ENCODE measurements at regions not wholly inside any gene's neighbourhood (a gene's known extent, or its start where the extent isn't known, plus 50 kb on each side); places are given as distances from the start of the nearest gene placed in this dataset.
"Not testable (repeated sequence)": the region's sequence is repeated elsewhere in the genome, so short reads cannot be mapped to it uniquely, and the experiment has no call there.

DNA sequence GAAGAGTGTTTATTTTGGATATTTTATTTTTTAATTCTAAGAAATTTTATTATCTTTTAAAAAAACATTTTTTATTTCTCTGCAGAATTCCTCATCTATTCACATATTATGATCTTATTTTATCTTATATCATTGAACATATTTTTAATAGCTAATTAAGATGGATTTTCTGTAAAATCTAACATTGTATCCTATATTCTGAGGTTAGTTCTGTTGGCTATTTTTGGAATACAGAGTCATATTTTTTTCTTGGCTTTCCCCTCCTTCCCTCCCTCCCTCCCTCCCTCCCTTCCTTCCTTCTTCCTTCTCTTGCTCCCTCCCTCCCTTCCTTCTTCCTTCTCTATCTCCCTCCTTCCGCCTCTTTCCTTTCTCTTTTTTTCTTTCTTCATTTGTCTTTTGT, 2326.6 kb upstream of the RAG2 start:
- Histone ChIP-seq H3K36me3 (ENCODE audit: control insufficient read depth, insufficient read depth, low read length) (no peaks in the 10 kb centered on the region), H3K27me3 (replicated peaks; ENCODE audit: control insufficient read depth, insufficient read depth, low read length) (no peaks in the 10 kb centered on the region), H3K4me3 (replicated peaks; ENCODE audit: low read depth, low read length) (no peak overlapping the region)
- TF ChIP-seq, protein P1, sequence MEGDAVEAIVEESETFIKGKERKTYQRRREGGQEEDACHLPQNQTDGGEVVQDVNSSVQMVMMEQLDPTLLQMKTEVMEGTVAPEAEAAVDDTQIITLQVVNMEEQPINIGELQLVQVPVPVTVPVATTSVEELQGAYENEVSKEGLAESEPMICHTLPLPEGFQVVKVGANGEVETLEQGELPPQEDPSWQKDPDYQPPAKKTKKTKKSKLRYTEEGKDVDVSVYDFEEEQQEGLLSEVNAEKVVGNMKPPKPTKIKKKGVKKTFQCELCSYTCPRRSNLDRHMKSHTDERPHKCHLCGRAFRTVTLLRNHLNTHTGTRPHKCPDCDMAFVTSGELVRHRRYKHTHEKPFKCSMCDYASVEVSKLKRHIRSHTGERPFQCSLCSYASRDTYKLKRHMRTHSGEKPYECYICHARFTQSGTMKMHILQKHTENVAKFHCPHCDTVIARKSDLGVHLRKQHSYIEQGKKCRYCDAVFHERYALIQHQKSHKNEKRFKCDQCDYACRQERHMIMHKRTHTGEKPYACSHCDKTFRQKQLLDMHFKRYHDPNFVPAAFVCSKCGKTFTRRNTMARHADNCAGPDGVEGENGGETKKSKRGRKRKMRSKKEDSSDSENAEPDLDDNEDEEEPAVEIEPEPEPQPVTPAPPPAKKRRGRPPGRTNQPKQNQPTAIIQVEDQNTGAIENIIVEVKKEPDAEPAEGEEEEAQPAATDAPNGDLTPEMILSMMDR (IDR thresholded peaks at IDR 0.05; ENCODE audit: insufficient read depth, low read length, poor library complexity, severe bottlenecking): no peak
- no peak for DNase-seq (ENCODE audit: extremely low read depth, insufficient read length)

DNA sequence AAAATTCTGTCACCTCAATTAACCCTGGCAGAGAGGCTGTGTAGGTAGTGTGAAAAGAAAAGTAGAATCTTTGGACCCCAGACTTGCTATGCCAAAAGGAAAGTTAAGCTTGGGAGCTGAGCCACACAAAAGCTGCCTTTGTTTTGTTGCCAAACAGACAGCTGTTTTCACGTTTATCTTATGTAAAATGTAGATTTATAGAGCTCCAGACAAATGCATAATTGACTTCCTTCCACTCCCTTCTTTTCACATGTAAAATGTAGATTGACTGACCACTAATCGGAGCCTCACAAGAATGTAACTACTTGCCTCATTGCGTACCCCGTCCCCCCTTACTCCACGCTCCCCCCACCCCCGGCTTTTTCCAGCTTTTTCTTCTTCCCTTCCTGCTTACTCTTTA, 2302.2 kb upstream of the RAG2 start:
- no peaks in the 10 kb centered on the region for H3K27me3 ChIP-seq (replicated peaks; ENCODE audit: control insufficient read depth, insufficient read depth, low read length)
- no peak for DNase-seq (ENCODE audit: extremely low read depth, insufficient read length)
- no peaks in the 10 kb centered on the region for H3K36me3 ChIP-seq (ENCODE audit: control insufficient read depth, insufficient read depth, low read length)
- no peak overlapping the region for H3K4me3 ChIP-seq (replicated peaks; ENCODE audit: low read depth, low read length)
- TF ChIP-seq, protein P1 (IDR thresholded peaks at IDR 0.05; ENCODE audit: insufficient read depth, low read length, poor library complexity, severe bottlenecking): no peak

DNA sequence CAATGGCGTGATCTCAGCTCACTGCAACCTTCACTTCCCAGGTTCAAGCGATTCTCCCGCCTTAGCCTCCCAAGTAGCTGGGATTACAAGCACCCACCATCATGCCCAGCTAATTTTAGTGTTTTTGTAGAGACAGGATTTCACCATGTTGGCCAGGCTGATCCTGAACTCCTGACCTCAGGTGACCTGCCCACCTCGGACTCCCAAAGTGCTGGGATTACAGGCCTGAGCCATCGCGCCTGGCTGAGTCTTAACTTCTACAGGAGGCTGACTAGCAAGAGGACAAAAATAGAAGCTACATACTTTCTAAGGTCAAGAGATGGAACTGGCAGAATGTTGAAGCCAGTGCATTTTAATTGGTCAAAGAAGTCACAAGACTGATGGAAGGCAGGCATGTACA, 2296.2 kb upstream of the RAG2 start:
- not testable (repeated sequence) for H3K36me3 ChIP-seq (ENCODE audit: control insufficient read depth, insufficient read depth, low read length); DNase-seq (ENCODE audit: extremely low read depth, insufficient read length); H3K4me3 ChIP-seq (replicated peaks; ENCODE audit: low read depth, low read length); H3K27me3 ChIP-seq (replicated peaks; ENCODE audit: control insufficient read depth, insufficient read depth, low read length)

DNA sequence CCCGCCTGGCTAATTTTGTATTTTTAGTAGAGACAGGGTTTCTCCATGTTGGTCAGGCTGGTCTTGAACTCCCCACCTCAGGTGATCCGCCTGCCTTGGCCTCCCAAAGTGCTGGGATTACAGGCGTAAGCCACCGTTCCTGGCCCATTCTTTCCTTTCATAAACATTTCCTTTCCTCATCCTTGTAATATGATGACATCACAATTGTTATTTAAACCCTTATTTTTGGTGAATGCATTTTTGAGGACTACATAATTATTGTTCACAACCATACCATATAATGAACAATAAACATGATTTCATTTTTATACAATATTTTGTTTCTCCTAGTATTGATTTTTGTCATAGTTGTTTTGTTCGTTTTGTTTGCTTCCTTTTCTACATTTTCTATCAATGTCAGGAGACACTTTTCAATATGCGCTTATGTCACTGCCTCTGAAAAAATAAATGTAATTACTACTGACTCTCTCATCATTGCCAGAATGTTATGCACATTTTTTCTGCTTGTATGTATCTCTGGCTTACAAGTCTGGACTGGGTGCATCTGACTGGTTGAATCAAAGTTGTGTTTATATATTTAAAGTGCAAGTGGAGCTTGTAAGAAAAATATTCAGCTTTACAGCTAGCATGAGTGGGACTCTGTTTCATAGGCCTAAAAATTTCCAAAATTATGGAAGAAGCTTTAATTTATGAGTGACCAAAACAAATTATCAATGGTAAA, 2286.3 kb upstream of the RAG2 start:
- TF ChIP-seq, protein P1 (IDR thresholded peaks at IDR 0.05; ENCODE audit: insufficient read depth, low read length, poor library complexity, severe bottlenecking): no peak
- Histone ChIP-seq H3K36me3 (ENCODE audit: control insufficient read depth, insufficient read depth, low read length) (no peaks in the 10 kb centered on the region), H3K27me3 (replicated peaks; ENCODE audit: control insufficient read depth, insufficient read depth, low read length) (no peaks in the 10 kb centered on the region), H3K4me3 (replicated peaks; ENCODE audit: low read depth, low read length) (no peak overlapping the region)
- no peak for DNase-seq (ENCODE audit: extremely low read depth, insufficient read length)

DNA sequence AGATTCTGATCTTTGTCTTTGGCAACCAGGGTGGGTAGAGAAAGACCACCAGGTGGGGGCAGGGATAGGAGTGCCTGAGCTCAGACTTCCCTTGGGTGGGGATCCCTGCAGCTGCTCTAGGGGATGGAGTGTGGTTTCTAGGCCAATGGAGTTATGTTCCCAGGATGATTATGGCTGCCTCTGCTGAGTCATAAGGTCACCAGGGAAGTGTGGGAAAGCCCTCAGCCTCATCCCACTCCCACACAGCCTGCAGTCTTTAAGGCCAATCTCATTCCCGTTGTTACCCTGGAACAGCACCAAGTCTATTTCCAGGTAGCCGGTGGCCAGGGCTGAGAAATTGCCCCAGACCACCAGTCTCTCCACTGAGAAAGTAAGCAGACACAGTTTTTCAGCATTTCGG, 2269.3 kb upstream of the RAG2 start:
- Histone ChIP-seq H3K36me3 (ENCODE audit: control insufficient read depth, insufficient read depth, low read length) (no peaks in the 10 kb centered on the region), H3K27me3 (replicated peaks; ENCODE audit: control insufficient read depth, insufficient read depth, low read length) (no peaks in the 10 kb centered on the region), H3K4me3 (replicated peaks; ENCODE audit: low read depth, low read length) (no peak overlapping the region)
- no peak for DNase-seq (ENCODE audit: extremely low read depth, insufficient read length)
- TF ChIP-seq, protein P1 (IDR thresholded peaks at IDR 0.05; ENCODE audit: insufficient read depth, low read length, poor library complexity, severe bottlenecking): no peak

DNA sequence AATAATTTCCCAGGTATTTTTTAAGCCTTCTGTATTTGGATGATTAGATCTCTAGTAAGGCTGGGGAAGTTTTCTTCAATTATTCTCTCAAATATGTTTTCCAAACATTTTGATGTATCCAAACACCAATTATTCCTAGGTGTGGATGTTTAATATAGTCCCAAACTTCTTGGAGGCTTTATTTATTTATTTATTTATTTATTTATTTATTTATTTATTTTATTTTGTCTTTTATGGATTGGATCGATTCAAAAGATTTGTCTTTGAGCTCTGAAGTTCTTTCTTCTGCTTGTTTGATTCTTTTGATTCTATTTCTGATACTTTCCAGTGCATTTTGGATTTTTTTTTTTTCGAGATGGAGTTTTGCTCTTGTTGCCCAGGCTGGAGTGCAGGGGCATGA, 2267.9 kb upstream of the RAG2 start:
- DNase-seq (ENCODE audit: extremely low read depth, insufficient read length): no peak
- Histone ChIP-seq H3K4me3 (replicated peaks; ENCODE audit: low read depth, low read length) (no peak overlapping the region), H3K36me3 (ENCODE audit: control insufficient read depth, insufficient read depth, low read length) (no peaks in the 10 kb centered on the region), H3K27me3 (replicated peaks; ENCODE audit: control insufficient read depth, insufficient read depth, low read length) (no peaks in the 10 kb centered on the region)
- TF ChIP-seq, protein P1 (IDR thresholded peaks at IDR 0.05; ENCODE audit: insufficient read depth, low read length, poor library complexity, severe bottlenecking): no peak

All from GM06990 (cell line).